Activated CD4-positive, alpha-beta T cell treated with anti-CD3 and anti-CD28 coated beads, Interleukin-2, amount 10 ng/mL, durations not matched to agents 24 days and 14 days (primary cell): ENCODE measurements at regions not wholly inside any gene's neighbourhood (a gene's known extent, or its start where the extent isn't known, plus 50 kb on each side); places are given as distances from the start of the nearest gene placed in this dataset.

Source experiments
- DNase-seq: peaks from one replicate; pipeline ENCODE4 v3.0.0; 2022
- H3K27ac Mint-ChIP-seq: one replicate; pipeline ENCODE4 v1.8.0; 2022; ENCODE audit warnings: mild to moderate bottlenecking, mixed read lengths
- H3K27me3 Mint-ChIP-seq: one replicate; pipeline ENCODE4 v1.8.0; 2022; ENCODE audit warnings: mixed read lengths
- H3K36me3 Mint-ChIP-seq: one replicate; pipeline ENCODE4 v1.8.0; 2022; ENCODE audit warnings: low read depth, mild to moderate bottlenecking, mixed read lengths
- H3K4me1 Mint-ChIP-seq: one replicate; pipeline ENCODE4 v1.8.0; 2021; ENCODE audit warnings: mixed read lengths
- H3K4me3 Mint-ChIP-seq: one replicate; pipeline ENCODE4 v1.8.0; 2022; ENCODE audit warnings: mild to moderate bottlenecking, moderate library complexity, mixed read lengths
- H3K9me3 Mint-ChIP-seq: one replicate; pipeline ENCODE4 v1.8.0; 2021; ENCODE audit warnings: mixed read lengths
- intact Hi-C: fragments of 100-400 bp; cut with micrococcal nuclease; formaldehyde crosslinking; loops from one replicate; pipeline ENCODE4 v1.15.1; 2023

DNA sequence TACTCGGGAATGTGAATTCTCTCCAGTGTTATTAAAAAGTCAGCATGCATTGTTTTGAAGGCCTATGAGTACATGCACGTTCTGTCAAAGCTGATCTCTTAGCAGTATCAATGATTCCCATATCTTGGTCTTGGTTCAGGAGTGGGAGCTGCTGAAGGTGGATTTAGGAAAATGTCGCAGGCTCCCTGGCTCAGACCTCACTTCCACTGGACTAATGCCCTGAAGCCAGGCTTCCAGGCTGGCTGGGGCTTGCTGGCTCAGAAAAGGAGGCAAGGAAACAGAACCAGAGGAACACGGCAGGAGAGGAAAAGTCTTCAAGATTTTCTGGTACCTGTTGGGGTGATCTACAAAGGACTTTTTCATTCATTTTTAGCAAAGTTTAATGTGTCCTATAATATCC is 81.6 kb downstream of the OLIG3 start:
- intact Hi-C loops, result loop anchor here (10.0 kb wide), 1 partner anchor 232 kb away; no protein-coding TSS in a partner anchor

DNA sequence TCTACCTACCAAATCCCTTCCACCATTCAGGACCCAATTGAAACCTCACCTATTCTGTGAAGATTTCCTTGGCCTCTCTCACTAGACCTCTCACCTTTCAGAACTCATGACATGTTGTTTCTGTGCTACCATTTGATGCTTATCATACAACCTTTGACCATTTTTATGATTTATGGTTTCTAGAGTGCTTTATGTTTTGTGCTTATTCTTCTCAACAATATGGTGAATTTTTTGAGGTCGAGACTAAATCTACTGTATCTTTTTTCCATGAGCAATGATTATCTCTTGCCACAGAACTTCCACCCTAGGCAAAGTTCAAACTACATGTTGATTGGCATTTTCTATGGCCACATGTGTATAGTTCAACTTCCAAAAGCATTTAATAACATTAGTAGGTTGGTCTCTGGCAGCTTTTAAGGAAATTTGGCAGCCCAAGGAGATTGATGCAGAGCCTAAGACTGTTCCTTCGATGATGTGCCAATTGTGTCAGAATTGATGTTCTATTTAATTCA is 84.9 kb downstream of the OLIG3 start:
- Mint-ChIP-seq H3K4me1 (peaks cover 10% of the 10 kb centered on the region), H3K9me3 (peaks cover 27% of the 10 kb centered on the region), H3K27ac (no peak overlapping the region), H3K36me3 (peaks cover 10% of the 10 kb centered on the region), H3K4me3 (no peak overlapping the region), H3K27me3 (peaks cover 23% of the 10 kb centered on the region)
- intact Hi-C loops, result no loop called here
- DNase-seq, result no peak

More for the DNA sequence above, 81.6 kb downstream of the OLIG3 start:
- Mint-ChIP-seq H3K27me3 (peaks cover 24% of the 10 kb centered on the region), H3K27ac (no peak overlapping the region), H3K9me3 (peaks cover 13% of the 10 kb centered on the region), H3K4me3 (no peak overlapping the region), H3K4me1 (peaks cover 15% of the 10 kb centered on the region), H3K36me3 (peaks cover 3% of the 10 kb centered on the region)
- DNase-seq, result no peak

DNA sequence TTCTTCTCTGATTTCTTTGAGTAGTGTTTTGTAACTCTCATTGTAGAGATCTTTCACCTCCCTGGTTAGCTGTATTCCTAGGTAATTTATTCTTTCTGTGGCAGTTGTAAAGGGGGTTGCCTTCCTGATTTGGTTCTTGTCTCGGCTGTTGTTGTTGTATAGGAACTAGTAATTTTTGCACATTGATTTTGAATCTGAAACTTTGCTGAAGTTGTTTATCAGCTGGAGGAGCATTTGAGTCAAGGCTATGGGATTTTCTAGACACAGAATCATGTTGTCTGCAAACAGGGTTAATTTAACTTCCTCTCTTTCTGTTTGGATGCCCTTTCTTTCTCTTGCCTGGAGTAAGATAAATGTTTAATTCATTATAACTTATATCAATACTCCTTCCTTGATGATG is 86.4 kb downstream of the OLIG3 start:
- H3K9me3 Mint-ChIP-seq, result peaks cover 27% of the 10 kb centered on the region

DNA sequence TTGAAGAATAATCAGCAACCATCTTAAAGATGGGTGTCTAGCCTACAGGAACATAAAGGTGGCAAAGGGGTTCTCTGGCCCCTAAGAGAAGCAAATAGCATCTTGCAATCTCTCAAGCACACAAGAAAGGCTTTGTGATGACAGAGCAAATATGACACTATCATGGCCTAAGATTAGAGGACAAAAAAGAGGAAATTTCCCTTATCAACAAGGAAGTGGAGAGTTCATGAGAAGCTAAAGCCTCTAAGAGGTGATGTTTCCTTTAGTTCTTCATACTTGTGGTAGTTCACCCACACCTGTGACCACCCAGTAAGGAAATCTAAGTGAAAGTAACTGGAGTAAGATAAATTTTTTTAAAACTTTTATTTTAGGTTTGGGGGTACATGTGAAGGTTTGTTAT is 88.4 kb downstream of the OLIG3 start:
- intact Hi-C loops, result no loop called here
- no peak overlapping the region for H3K4me3 Mint-ChIP-seq

More for the DNA sequence above, 86.4 kb downstream of the OLIG3 start:
- Mint-ChIP-seq H3K4me3 (no peak overlapping the region), H3K27ac (peak overlapping the region; percentile 32), H3K36me3 (peaks cover 10% of the 10 kb centered on the region), H3K4me1 (peaks cover 10% of the 10 kb centered on the region), H3K27me3 (peaks cover 12% of the 10 kb centered on the region)
- no peak for DNase-seq
- intact Hi-C loops, result no loop called here

DNA sequence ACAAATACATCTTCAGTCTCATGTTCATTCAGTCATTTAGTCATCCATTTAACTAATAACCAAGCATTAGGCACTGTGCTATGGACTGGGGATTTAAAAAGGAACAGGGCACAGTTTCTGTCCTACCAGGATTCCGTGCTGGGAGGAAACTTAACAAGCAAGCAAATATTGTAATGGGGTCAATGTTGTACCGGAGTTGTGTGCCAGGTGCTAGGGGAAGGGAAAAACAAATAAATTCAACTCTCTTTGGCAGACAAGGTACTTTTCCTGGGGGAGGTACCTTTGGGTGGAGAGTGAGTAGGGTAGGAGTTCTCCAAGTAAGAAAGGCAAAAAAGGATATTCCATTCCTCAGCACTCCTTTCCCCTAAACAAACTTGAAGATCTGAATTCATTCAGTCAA is 90.3 kb downstream of the OLIG3 start:
- peaks cover 18% of the 10 kb centered on the region for H3K9me3 Mint-ChIP-seq
- no peak overlapping the region for H3K27ac Mint-ChIP-seq
- intact Hi-C loops, result loop anchor here (5.0 kb wide), 1 partner anchor 42 kb away; no protein-coding TSS in a partner anchor
- DNase-seq, result no peak
- no peak overlapping the region for H3K4me3 Mint-ChIP-seq
- H3K4me1 Mint-ChIP-seq, result peaks cover 16% of the 10 kb centered on the region
- H3K36me3 Mint-ChIP-seq, result peaks cover 10% of the 10 kb centered on the region
- peaks cover 6% of the 10 kb centered on the region for H3K27me3 Mint-ChIP-seq

More for the DNA sequence above, 88.4 kb downstream of the OLIG3 start:
- DNase-seq, result no peak
- peaks cover 10% of the 10 kb centered on the region for H3K36me3 Mint-ChIP-seq
- H3K27me3 Mint-ChIP-seq, result peaks cover 8% of the 10 kb centered on the region
- peaks cover 10% of the 10 kb centered on the region for H3K4me1 Mint-ChIP-seq
- H3K9me3 Mint-ChIP-seq, result peaks cover 26% of the 10 kb centered on the region
- no peak overlapping the region for H3K27ac Mint-ChIP-seq

DNA sequence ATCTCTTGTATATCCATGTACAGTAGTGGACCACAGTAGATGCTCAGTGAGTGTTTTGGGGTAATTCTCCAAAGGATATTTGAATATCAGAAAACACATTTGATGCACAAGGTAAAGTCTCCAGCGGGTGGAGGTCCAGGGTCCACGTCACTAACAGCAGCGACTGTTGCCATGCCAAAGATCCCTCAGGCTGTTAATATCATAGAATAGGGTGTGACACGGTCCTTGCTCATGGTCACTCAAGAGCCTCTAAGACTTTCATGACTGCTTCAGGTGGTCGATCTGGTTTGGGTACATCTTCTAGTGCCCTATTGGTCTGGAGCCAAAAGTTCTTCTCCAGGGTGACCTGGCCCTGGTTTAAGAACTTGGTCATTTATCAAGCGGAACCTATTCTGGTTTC is 90.8 kb downstream of the OLIG3 start:
- H3K4me1 Mint-ChIP-seq, result peaks cover 16% of the 10 kb centered on the region
- DNase-seq, result no peak
- peaks cover 18% of the 10 kb centered on the region for H3K9me3 Mint-ChIP-seq
- H3K27ac Mint-ChIP-seq, result no peak overlapping the region
- peaks cover 6% of the 10 kb centered on the region for H3K27me3 Mint-ChIP-seq
- no peak overlapping the region for H3K4me3 Mint-ChIP-seq
- intact Hi-C loops, result loop anchor here (5.0 kb wide), 1 partner anchor 41 kb away; no protein-coding TSS in a partner anchor
- H3K36me3 Mint-ChIP-seq, result peaks cover 10% of the 10 kb centered on the region

DNA sequence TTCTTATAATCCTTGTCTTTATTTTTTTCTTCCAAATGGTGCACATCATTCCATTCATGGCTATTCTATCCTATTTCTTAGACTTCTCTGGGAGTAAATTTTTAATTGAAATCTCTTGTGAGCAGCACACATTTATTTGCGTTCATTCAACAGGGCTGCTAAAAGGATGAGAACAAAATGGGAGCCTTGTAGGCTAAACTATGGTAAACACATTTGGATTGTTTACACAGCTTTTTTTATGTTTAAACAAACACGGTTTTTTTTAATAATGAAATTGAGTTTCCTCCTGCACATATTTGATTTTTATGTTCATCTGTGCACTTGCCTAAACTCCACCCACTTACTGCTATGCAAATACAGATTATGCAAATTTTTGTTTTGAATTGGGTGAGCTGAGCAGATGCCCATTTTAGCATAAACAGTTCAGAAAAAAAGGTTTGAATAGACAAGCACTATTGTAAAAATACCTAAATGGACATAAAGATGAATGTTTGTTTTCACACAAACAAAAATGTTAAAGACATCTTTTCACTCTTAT is 92.0 kb downstream of the OLIG3 start:
- H3K4me1 Mint-ChIP-seq, result peaks cover 7% of the 10 kb centered on the region
- peaks cover 6% of the 10 kb centered on the region for H3K36me3 Mint-ChIP-seq
- intact Hi-C loops, result loop anchor here (5.0 kb wide), 1 partner anchor 40 kb away; no protein-coding TSS in a partner anchor
- DNase-seq, result no peak
- no peak overlapping the region for H3K4me3 Mint-ChIP-seq
- H3K9me3 Mint-ChIP-seq, result peaks cover 11% of the 10 kb centered on the region
- H3K27me3 Mint-ChIP-seq, result peaks cover 6% of the 10 kb centered on the region
- no peak overlapping the region for H3K27ac Mint-ChIP-seq

DNA sequence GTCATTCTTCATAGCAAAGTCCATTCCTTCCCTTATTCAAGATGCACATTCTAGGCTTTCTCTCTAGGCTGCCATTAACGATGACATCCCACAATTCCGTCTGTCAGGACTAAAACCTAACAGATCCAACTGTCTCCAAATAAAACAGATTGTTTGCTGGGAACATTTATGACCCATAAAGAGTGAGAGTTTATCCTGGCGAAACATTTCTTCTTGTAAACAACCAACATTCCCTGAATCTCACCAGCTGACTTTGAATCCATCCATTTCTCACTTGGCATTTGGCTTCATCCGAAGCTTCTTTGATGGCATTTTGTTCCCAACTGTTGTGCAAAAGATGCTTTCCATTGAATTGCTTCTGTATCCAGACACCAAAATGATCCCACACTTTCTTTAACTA is 93.1 kb downstream of the OLIG3 start:
- intact Hi-C loops, result loop anchor here (5.0 kb wide), 1 partner anchor 39 kb away; no protein-coding TSS in a partner anchor

DNA sequence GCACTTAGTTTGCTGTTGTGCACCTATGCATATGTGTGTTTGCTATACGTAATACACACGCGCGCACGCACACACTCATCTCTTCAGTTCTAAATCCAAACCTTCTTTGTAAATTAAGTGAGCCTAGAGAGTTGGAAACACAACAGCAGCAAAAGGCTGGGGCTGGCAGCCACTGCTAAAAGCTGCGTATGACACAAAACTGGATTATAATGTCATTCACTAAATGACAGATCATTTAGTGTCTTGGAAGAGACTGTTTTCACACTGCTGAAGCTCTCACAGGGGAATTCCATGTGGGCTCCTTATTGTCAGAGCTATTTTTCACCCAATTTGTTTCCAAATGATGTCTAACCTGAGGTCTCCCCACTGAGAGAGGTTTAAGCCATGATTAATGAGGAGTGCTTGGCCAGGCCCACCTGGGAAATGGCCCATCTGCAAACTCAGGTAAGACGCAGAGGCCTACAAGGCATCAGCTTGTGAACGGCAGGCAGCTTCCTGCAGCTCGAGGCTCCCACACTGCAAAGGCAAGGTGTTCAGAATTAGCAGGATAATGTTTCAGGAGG is 94.2 kb downstream of the OLIG3 start:
- H3K4me1 Mint-ChIP-seq, result peaks cover 6% of the 10 kb centered on the region
- no peaks in the 10 kb centered on the region for H3K36me3 Mint-ChIP-seq
- H3K4me3 Mint-ChIP-seq, result no peak overlapping the region
- no peak overlapping the region for H3K27ac Mint-ChIP-seq
- intact Hi-C loops, result loop anchor here (5.0 to 10.0 kb wide), 2 partner anchors 38 to 245 kb away; no protein-coding TSS in a partner anchor
- H3K9me3 Mint-ChIP-seq, result no peaks in the 10 kb centered on the region
- H3K27me3 Mint-ChIP-seq, result peaks cover 6% of the 10 kb centered on the region
- peak; percentile 61 for DNase-seq

More for the DNA sequence above, 93.1 kb downstream of the OLIG3 start:
- Mint-ChIP-seq H3K27me3 (peaks cover 6% of the 10 kb centered on the region), H3K9me3 (no peaks in the 10 kb centered on the region), H3K36me3 (no peaks in the 10 kb centered on the region), H3K4me1 (peaks cover 6% of the 10 kb centered on the region), H3K4me3 (no peak overlapping the region), H3K27ac (no peak overlapping the region)
- no peak for DNase-seq

DNA sequence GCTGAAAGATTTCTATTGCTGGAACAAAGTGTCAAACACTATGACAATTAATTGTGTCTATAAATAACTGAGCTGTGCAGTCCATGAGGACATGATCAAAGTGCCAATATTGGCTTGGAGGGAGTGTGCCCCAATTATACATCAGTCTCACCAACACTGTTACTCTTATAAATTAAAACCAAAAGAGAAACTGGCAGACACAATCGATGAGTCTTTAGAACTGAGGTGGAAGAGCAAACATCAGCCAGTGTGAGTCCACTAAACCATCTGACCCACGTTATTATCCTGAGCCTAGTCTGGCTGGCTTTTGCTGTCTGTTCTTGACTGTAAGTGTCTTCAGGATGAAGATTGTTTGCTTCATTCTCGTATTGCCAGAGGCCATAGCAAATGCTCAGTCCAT is 98.9 kb downstream of the OLIG3 start:
- DNase-seq, result no peak
- H3K9me3 Mint-ChIP-seq, result peaks cover 17% of the 10 kb centered on the region
- H3K27me3 Mint-ChIP-seq, result no peaks in the 10 kb centered on the region
- peaks cover 5% of the 10 kb centered on the region for H3K36me3 Mint-ChIP-seq
- H3K27ac Mint-ChIP-seq, result no peak overlapping the region
- no peak overlapping the region for H3K4me3 Mint-ChIP-seq
- intact Hi-C loops, result loop anchor here (10.0 kb wide), 1 partner anchor 241 kb away; no protein-coding TSS in a partner anchor
- H3K4me1 Mint-ChIP-seq, result peaks cover 18% of the 10 kb centered on the region

DNA sequence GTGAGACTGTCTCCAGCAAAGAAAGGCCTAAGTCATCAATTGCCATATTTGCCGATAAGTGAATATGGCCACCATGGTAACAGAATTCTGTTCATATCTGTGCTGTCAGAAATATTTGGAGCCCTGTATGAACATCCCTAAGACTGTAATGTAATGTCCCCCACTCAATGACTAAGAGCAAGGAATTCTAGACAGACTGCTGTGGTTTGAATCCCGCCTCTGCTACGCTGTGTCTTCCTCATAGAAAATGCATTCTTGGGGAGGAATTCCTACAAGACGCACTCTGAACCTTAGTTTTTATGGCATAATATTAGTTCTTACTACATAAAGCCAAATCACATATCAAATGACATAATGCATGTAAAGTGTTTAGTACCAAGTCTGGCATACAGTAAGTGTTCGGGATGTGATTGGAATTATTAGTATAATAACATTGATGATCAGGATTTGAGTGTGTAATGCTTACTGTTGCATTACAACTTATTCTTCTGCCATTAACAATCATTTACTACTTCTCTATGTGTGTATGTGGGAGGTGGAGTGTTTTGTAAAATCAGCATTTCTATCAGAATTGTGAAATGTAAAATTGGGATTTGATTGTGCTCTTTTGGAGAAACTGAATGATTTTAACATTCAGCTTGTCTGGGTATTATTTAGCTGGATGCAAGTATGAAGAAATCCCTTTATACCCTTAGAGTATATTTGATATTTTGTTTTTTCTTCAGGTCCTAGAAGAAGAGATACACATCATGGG is 103.0 kb downstream of the OLIG3 start:
- H3K4me3 Mint-ChIP-seq, result no peak overlapping the region
- H3K9me3 Mint-ChIP-seq, result peaks cover 17% of the 10 kb centered on the region
- DNase-seq, result no peak
- H3K36me3 Mint-ChIP-seq, result peaks cover 9% of the 10 kb centered on the region
- no peaks in the 10 kb centered on the region for H3K27me3 Mint-ChIP-seq
- intact Hi-C loops, result loop anchor here (10.0 kb wide), 1 partner anchor 236 kb away; no protein-coding TSS in a partner anchor
- H3K4me1 Mint-ChIP-seq, result peaks cover 35% of the 10 kb centered on the region
- H3K27ac Mint-ChIP-seq, result no peak overlapping the region

DNA sequence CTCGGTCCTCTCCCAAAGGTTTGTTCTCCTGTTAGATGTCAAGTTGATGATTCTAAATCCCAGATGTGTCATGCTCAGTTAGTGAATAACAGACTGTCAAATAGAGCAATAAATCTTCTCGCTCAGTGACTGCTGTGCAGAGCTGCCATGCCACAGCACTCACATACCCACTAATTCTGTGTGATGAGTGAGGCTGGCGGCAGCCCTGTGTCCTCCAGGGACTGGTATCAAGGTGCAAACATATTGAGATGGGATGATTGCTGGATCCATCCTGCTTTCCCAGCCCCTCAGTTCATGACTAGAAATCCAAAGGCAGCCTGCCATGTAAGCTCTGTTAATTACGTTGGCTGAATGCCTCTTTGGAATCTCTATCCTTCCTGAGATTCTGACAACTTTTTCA is 103.9 kb downstream of the OLIG3 start:
- Mint-ChIP-seq H3K9me3 (peaks cover 23% of the 10 kb centered on the region), H3K27ac (peak overlapping the region; percentile 9), H3K27me3 (no peaks in the 10 kb centered on the region), H3K4me3 (peak overlapping the region; percentile 28), H3K4me1 (peaks cover 35% of the 10 kb centered on the region), H3K36me3 (peaks cover 9% of the 10 kb centered on the region)
- intact Hi-C loops, result loop anchor here (10.0 kb wide), 1 partner anchor 236 kb away; no protein-coding TSS in a partner anchor
- no peak for DNase-seq

DNA sequence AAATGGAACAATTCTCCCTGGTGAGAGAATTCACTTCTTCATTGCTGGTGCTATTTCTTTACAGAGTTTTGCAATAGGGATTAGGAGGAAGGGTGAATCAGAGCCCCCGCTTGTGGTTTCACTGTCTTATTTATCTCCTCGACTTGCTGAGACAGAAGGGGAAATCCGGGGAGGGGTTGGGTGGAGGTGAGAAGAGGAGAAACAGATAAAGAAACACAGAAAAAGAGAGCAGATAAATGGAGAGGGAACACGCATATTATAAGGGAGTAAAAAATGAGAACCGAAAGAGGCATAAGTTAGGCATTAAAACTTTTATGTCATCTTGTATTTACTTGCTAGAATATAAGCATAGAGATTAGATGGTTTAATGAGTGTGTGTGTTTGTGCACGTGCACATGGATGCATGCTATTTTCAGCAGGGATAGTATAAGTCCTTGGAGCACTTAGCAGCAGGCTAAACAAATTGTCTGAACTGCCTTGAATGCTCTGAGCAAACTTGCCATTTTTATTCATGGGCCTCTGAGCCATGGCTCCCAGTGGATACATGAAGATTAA is 105.0 kb downstream of the OLIG3 start:
- H3K4me1 Mint-ChIP-seq, result peaks cover 35% of the 10 kb centered on the region
- DNase-seq, result peak; percentile 90
- H3K9me3 Mint-ChIP-seq, result peaks cover 19% of the 10 kb centered on the region
- intact Hi-C loops, result loop anchor here (1.0 to 10.0 kb wide), 2 partner anchors 26 to 586 kb away; no protein-coding TSS in a partner anchor
- peaks cover 9% of the 10 kb centered on the region for H3K36me3 Mint-ChIP-seq
- H3K27me3 Mint-ChIP-seq, result no peaks in the 10 kb centered on the region
- H3K27ac Mint-ChIP-seq, result peak overlapping the region; percentile 77
- H3K4me3 Mint-ChIP-seq, result peak overlapping the region; percentile 57
